Transverse colon (tissue), 4 donors: ENCODE measurements at regions not wholly inside any gene's neighbourhood (a gene's known extent, or its start where the extent isn't known, plus 50 kb on each side); places are given as distances from the start of the nearest gene placed in this dataset.
"Not testable (repeated sequence)": the region's sequence is repeated elsewhere in the genome, so short reads cannot be mapped to it uniquely, and the experiment has no call there.

ENCODE experiments used
- DNase-seq: peaks from one replicate; pipeline ENCODE4 v3.0.0-alpha.2; 2019
- H3K27ac ChIP-seq, 4 donors: fragments of 200-600 bp; sonication (generic); 2 replicates each; pipeline ENCODE4 v1.5.1; 2016 to 2018; ENCODE audit warnings: inconsistent platforms in 4 of 4
- H3K27me3 ChIP-seq: fragments of 200-600 bp; sonication (generic); 2 replicates; pipeline ENCODE4 v1.5.1; 2017; ENCODE audit warnings: inconsistent platforms
- H3K36me3 ChIP-seq, 4 donors: fragments of 200-600 bp; sonication (generic); 2 replicates each; pipeline ENCODE4 v1.5.1; 2017 to 2019; ENCODE audit warnings: inconsistent platforms in 4 of 4
- H3K4me1 ChIP-seq, 4 donors: fragments of 200-600 bp; sonication (generic); 2 replicates each; pipeline ENCODE4 v1.5.1; 2017 to 2020; ENCODE audit warnings: inconsistent platforms in 4 of 4
- H3K4me3 ChIP-seq, 4 donors: fragments of 200-600 bp; sonication (generic); 1 replicate in 1 of 4; 2 replicates in 3 of 4; pipeline versions ENCODE4 v1.5.1 to v1.6.1; 2017 to 2019; ENCODE audit warnings: inconsistent platforms in 4 of 4
- H3K9me3 ChIP-seq, 2 donors: fragments of 200-600 bp; sonication (generic); 2 replicates each; pipeline ENCODE4 v1.5.1; 2017 to 2019; ENCODE audit warnings: inconsistent platforms in 2 of 2
- EP300 ChIP-seq: sonication (generic); formaldehyde crosslinking; IDR thresholded peaks from one replicate; pipeline ENCODE4 v1.6.1; 2017; ENCODE audit warnings: antibody characterized with exemption, low read depth
- POLR2A ChIP-seq: fragments of 450-650 bp; IDR thresholded peaks from one replicate; pipeline ENCODE4 v1.6.1; 2016; ENCODE audit warnings: antibody characterized with exemption, mild to moderate bottlenecking, moderate library complexity
- POLR2AphosphoS5 ChIP-seq, 3 donors: sonication (generic); formaldehyde crosslinking; IDR thresholded peaks; one replicate each; pipeline ENCODE4 v1.6.1; 2016; ENCODE audit warnings: antibody characterized with exemption in 3 of 3
- WGBS, 2 donors: methylation state at CpG; one replicate each; pipeline ENCODE4 v1.1.5; 2018; ENCODE audit warnings: low coverage in 1 of 2; 5-methylcytosine and 5-hydroxymethylcytosine counted together
- in situ Hi-C, 4 donors: fragments of 200-750 bp; cut with MboI; loops; one replicate each; pipeline versions ENCODE4 v1.15.0 to v1.15.1; 2017; ENCODE audit warnings: low sequenced_read_pairs in 3 of 4, low pct_ligation_motif_present in 1 of 4, low pct_unique_long_range_greater_than_20kb in 1 of 4
- intact Hi-C: fragments of 100-400 bp; cut with DNase I; formaldehyde crosslinking; loops from one replicate; pipeline ENCODE4 v1.15.1; 2023; ENCODE audit warnings: low total_unique reads
- TF ChIP-seq, protein P1 (sequence below), 5 experiments: fragments of 200-600 bp in 3 of 5; fragments of 450-650 bp in 2 of 5; sonication (generic) in 3 of 5; IDR thresholded peaks; 1 replicate in 2 of 5; 2 replicates in 3 of 5; pipeline ENCODE4 v1.5.1; 2016 to 2017; ENCODE audit warnings: antibody characterized with exemption in 5 of 5, inconsistent platforms in 3 of 5, mild to moderate bottlenecking in 2 of 5, moderate library complexity in 1 of 5

DNA sequence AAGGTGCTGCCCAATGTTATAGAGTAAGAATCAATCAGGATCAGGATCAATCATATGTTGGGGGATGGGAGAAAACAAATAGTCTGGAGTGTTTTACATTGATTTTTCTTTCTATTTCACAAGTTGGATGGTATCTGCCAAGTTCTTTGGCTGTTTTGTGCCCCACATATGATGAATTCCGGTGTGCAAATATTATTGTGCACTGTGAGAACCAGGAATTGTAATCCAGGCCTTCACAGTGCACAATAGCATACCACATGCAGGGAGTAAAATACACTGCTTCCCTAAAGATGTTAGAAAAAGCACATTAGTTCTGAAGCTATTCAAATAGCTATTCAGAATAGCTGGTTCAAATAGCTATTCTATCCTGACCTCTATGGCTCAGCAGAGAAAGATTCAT lies 133.7 kb downstream of the LCA5 start:
- intact Hi-C loops (no loop called here), in situ Hi-C loops (no loop called here)
- H3K9me3 ChIP-seq, result no peaks in the 10 kb centered on the region
- H3K4me1 ChIP-seq, result no peaks in the 10 kb centered on the region
- no peak for DNase-seq
- H3K27me3 ChIP-seq, result no peaks in the 10 kb centered on the region
- no peak overlapping the region for H3K27ac ChIP-seq
- H3K4me3 ChIP-seq, result no peak overlapping the region
- no peaks in the 10 kb centered on the region for H3K36me3 ChIP-seq
- no peak for TF ChIP-seq POLR2A
- no peak for TF ChIP-seq POLR2AphosphoS5 (IDR thresholded peaks at IDR 0.05)
- TF ChIP-seq, protein P1, sequence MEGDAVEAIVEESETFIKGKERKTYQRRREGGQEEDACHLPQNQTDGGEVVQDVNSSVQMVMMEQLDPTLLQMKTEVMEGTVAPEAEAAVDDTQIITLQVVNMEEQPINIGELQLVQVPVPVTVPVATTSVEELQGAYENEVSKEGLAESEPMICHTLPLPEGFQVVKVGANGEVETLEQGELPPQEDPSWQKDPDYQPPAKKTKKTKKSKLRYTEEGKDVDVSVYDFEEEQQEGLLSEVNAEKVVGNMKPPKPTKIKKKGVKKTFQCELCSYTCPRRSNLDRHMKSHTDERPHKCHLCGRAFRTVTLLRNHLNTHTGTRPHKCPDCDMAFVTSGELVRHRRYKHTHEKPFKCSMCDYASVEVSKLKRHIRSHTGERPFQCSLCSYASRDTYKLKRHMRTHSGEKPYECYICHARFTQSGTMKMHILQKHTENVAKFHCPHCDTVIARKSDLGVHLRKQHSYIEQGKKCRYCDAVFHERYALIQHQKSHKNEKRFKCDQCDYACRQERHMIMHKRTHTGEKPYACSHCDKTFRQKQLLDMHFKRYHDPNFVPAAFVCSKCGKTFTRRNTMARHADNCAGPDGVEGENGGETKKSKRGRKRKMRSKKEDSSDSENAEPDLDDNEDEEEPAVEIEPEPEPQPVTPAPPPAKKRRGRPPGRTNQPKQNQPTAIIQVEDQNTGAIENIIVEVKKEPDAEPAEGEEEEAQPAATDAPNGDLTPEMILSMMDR (IDR thresholded peaks at IDR 0.05), result no peak
- TF ChIP-seq EP300, result no peak
- WGBS, 2 donors, result 43 to 62% methylated on average over 1 of the region's 1 CpG

DNA sequence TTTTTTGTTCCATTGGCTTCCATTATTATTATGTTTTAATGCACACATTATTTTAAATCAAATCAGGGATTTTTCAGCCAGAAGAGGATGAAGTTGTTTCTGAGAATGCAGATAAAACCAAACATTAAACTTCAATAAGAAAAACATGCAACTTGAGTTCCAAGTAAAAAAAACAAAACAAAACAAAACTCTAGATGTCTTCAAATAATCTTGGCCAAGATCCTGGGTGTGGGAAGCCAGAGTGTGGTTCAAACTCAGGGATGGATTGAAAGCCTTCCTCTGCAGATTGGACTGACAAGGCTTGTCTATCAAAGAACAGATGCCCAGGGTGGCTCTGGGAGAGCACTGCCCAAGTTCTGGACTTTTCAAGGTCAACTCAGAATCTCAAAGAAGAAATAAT lies 134.1 kb downstream of the LCA5 start:
- intact Hi-C loops, result no loop called here
- in situ Hi-C loops, result no loop called here
- H3K4me1 ChIP-seq, result no peaks in the 10 kb centered on the region
- no peak overlapping the region for H3K4me3 ChIP-seq
- no peaks in the 10 kb centered on the region for H3K9me3 ChIP-seq
- H3K36me3 ChIP-seq, result no peaks in the 10 kb centered on the region
- H3K27me3 ChIP-seq, result no peaks in the 10 kb centered on the region
- TF ChIP-seq, protein P1 (IDR thresholded peaks at IDR 0.05), result no peak
- TF ChIP-seq POLR2AphosphoS5 (IDR thresholded peaks at IDR 0.05) (no peak), EP300 (no peak), POLR2A (no peak)
- no peak overlapping the region for H3K27ac ChIP-seq
- DNase-seq, result no peak

DNA sequence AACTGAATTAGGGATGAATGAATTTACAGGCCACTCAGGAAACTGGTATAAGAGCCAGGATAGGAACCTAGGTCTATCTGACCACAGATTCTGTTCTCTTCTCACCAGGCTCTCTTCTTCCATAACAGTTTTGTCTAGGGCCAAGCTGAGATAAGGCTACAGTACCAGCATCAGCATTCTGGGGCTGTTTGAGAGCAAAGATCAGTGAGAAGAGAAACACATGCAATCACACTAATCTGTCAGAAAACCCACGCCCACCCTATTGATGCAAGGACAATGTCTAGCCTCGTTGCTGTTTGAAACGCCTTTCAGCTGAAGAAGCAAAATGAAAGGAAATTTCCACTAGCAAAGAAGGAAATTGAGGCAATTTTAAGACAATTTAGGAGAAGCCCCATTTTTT lies 137.7 kb downstream of the LCA5 start:
- Histone ChIP-seq H3K4me3 (no peak overlapping the region), H3K27me3 (no peaks in the 10 kb centered on the region), H3K36me3 (no peaks in the 10 kb centered on the region), H3K9me3 (no peaks in the 10 kb centered on the region), H3K4me1 (no peaks in the 10 kb centered on the region), H3K27ac (no peak overlapping the region)
- in situ Hi-C loops, result no loop called here
- 60% methylated on average over 3 of the region's 3 CpGs; no CpG with 5 or more reads in 1 of the 2 donors for WGBS, 2 donors
- intact Hi-C loops, result no loop called here
- TF ChIP-seq POLR2A (no peak), POLR2AphosphoS5 (IDR thresholded peaks at IDR 0.05) (no peak), EP300 (no peak)
- TF ChIP-seq, protein P1 (IDR thresholded peaks at IDR 0.05), result no peak
- no peak for DNase-seq

DNA sequence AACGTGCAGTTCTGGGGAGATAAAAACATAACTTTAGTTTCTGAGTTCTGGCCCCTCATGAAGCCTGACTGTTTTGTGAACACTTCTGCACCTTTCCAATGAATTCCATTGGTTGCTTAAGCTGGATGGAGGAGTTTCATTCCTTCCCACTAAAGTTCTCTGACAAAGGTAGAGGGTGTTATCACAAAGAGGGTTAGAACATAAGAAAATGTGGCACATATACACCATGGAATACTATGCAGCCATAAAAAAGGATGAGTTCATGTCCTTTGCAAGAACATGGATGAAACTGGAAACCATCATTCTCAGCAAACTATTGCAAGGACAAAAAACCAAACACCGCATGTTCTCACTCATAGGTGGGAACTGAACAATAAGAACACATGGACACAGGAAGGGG lies 138.6 kb downstream of the LCA5 start:
- H3K4me1 ChIP-seq, DNase-seq, H3K36me3 ChIP-seq, in situ Hi-C loops, H3K27ac ChIP-seq, intact Hi-C loops, H3K9me3 ChIP-seq, H3K4me3 ChIP-seq, H3K27me3 ChIP-seq: not testable (repeated sequence)
- 67 to 87% methylated on average over 1 to 2 of the region's 2 CpGs for WGBS, 2 donors

DNA sequence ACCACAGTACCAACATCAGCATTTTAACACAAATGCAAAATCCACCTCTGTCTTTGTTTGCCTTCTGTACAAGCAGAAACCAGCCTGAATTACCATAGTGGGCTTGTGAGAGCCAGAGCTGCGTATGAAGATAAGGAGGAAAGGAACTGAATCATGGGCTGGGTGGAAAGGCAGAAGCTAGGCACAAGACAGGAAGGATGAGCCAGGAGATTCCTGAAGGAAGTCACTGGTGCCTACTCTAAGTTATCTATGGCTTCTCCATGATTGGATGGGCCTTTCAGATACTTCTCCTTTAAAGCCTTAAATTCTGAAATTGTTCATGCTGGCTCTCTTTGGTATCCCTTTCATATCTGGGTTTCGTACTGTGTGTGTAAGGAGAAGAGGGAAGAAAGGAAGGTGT lies 140.6 kb downstream of the LCA5 start:
- no peak for DNase-seq
- intact Hi-C loops (no loop called here), in situ Hi-C loops (no loop called here)
- H3K9me3 ChIP-seq, result peaks cover 0 to under 1% of the 10 kb centered on the region in 2 donors
- no peaks in the 10 kb centered on the region for H3K4me1 ChIP-seq
- 84 to 100% methylated on average over 1 to 2 of the region's 2 CpGs for WGBS, 2 donors
- H3K27ac ChIP-seq, result no peak overlapping the region
- TF ChIP-seq EP300 (no peak), POLR2A (no peak)
- TF ChIP-seq, protein P1 (IDR thresholded peaks at IDR 0.05), result no peak
- H3K4me3 ChIP-seq, result no peak overlapping the region
- no peaks in the 10 kb centered on the region for H3K27me3 ChIP-seq
- no peaks in the 10 kb centered on the region for H3K36me3 ChIP-seq
